ENCODE measurements at regions not wholly inside any gene's neighbourhood (a gene's known extent, or its start where the extent isn't known, plus 50 kb on each side); places are given as distances from the start of the nearest gene placed in this dataset.

DNA sequence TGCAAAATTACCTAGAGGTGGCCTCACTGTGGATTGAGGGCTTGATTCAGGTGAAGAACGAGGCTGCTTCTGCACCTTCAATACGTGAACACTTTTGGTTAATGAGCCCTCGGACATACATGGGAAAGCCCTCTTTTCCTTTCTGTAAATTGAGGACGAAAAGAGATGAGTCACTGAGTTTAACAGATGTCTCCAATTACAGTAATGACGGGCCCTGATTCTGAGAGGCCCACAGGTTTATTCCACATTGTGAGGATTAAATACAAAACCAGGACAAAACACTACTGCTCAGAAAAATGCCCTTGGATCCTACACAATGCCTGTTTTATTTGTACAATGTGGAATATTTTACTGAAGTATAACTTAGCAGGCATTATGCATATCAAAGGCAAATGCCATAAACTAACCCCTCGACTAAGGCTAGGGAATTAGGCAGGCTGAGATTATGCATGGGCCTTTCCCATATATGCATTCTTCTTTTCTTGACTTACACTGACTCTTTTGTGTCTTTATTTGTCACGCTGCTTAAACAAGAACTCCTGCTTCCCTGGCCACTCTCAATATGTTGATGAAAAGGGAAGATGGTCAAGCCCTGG is 819.9 kb downstream of the OLFM4 start:
- DNase-seq (ENCODE audit: low read depth): no peak

DNA sequence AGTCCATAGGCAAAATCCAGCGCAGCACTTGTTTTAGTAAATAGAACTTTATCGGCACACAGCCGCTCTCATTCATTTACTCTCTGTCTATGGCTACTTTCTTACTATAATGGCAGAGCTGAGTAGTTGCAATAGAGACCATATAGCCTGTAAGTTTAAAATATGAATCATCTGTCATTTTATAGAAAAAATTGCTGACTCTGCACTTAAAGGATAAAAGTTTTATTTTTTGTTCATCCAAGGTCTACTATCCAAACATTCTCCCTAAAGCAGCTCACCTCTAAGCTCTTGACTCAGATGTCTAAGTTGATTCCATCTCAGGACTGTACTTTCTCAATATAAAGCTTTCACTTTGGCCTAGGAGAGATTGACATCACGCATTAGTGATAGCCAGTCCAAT is 825.7 kb downstream of the OLFM4 start:
- no peak for DNase-seq (ENCODE audit: low read depth)

- no peak for DNase-seq (ENCODE audit: low read depth)
These were observed 828.1 kb downstream of the OLFM4 start for GRCh38 chr13:53856573-53857195.

DNA sequence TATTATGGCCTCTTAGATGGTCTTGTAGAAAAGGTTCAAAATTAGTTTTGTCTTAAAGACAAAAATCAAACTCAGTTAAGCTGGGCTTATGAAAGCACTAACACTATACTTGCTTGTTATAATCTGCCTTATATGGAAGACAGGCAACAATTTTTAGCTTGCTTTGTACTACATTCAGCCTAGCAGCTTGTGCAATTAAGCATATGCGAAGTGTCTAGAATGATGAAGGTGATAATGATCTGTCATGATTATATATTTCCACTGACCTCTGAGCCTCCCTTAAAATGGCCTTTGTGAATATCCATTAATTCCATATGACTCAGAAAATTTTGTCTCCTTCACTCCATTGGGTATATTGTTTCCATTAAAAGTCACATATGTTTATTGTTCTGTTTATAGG is 834.9 kb downstream of the OLFM4 start:
- no peak for DNase-seq (ENCODE audit: low read depth)

- DNase-seq (ENCODE audit: low read depth): no peak
These were observed 844.9 kb downstream of the OLFM4 start for GRCh38 chr13:53873558-53873957.

GRCh38 chr13:53878861-53879260 is 850.2 kb downstream of the OLFM4 start:
- no peak for DNase-seq (ENCODE audit: low read depth)

- no peak for DNase-seq (ENCODE audit: low read depth)
These were observed 857.4 kb downstream of the OLFM4 start for GRCh38 chr13:53885997-53886396.

GRCh38 chr13:53890696-53891095 is 862.1 kb downstream of the OLFM4 start:
- no peak for DNase-seq (ENCODE audit: low read depth)

GRCh38 chr13:53901593-53901992 is 873.0 kb downstream of the OLFM4 start:
- no peak for DNase-seq (ENCODE audit: low read depth)

- DNase-seq (ENCODE audit: low read depth): no peak
These were observed 879.3 kb downstream of the OLFM4 start for GRCh38 chr13:53907891-53908290.

- DNase-seq (ENCODE audit: low read depth): no peak
These were observed 892.3 kb downstream of the OLFM4 start for GRCh38 chr13:53920916-53921315.

- DNase-seq (ENCODE audit: low read depth): no peak
These were observed 892.9 kb downstream of the OLFM4 start for GRCh38 chr13:53921473-53921872.

DNA sequence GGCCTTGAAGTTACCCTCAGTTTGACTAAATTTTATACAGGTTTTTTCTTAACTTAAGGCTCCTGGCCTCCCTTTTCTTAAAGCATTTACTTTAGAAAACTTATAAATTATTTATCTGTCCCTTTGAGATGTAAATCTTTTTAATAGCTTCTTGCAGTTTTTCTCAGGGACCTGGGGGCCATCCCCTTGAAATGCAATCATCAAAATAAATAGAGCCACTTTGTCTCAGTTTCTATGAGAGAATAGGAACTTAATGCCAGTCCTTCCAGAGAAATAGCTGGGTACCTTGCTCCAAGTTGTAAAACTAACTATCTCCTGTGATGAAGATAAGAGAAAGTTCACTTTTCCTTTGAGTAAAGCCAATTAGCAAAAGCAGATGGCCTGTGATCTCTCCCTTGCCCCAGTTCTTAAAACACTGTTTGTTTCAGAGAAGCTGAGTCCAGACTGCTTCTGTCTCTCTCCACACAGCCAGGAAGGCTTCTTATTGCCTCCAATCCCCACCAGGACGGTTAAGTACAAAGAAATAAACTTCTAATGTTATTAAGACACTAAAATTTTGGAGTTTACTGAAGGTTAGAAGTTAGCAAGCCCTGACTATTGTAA is 913.1 kb downstream of the OLFM4 start:
- no peak for DNase-seq (ENCODE audit: low read depth)

- DNase-seq (ENCODE audit: low read depth): no peak
These were observed 917.9 kb downstream of the OLFM4 start for GRCh38 chr13:53946500-53946899.

DNA sequence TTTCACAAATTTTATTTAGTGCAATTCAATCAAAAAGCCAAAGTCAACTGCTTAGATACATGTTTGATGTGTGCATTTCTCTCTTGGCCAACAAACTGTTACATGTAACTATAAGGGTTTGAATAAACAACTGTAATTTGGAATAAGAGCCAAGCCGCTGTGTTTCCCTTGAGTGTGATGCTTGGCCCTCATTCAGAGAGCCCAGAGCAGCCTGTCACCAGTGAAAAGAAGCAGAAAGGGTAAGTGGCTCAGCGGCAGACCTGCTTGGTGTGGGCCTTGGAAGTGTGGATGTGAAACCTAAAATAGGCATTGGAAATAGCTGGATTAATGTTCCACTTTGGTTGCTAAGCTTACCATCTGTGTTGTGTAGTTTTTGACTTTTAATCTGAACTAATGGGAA is 924.6 kb downstream of the OLFM4 start:
- no peak for DNase-seq (ENCODE audit: low read depth)
